OCI-LY7 (cell line): ENCODE measurements at regions not wholly inside any gene's neighbourhood (a gene's known extent, or its start where the extent isn't known, plus 50 kb on each side); places are given as distances from the start of the nearest gene placed in this dataset.

Experiments
- CTCF ChIP-seq: fragments of 200-600 bp; sonication (generic); conservative IDR thresholded peaks from 2 replicates; pipeline ENCODE4 v1.5.1; 2014; ENCODE audit warnings: mild to moderate bottlenecking, antibody characterized with exemption, low read length, moderate library complexity, mixed read lengths
- EZH2phosphoT487 ChIP-seq: fragments of 200-600 bp; sonication (generic); IDR thresholded peaks from 2 replicates; pipeline ENCODE4 v1.6.1; 2018; ENCODE audit warnings: low read depth, borderline replicate concordance, mild to moderate bottlenecking, mixed run types, antibody characterized with exemption, low read length, moderate library complexity, mixed read lengths

GRCh38 chr3:95719481-95719880 is 1094.9 kb upstream of the EPHA6 start:
- TF ChIP-seq CTCF (no peak), EZH2phosphoT487 (no peak)
